ENCODE measurements at regions not wholly inside any gene's neighbourhood (a gene's known extent, or its start where the extent isn't known, plus 50 kb on each side); places are given as distances from the start of the nearest gene placed in this dataset.

DNA sequence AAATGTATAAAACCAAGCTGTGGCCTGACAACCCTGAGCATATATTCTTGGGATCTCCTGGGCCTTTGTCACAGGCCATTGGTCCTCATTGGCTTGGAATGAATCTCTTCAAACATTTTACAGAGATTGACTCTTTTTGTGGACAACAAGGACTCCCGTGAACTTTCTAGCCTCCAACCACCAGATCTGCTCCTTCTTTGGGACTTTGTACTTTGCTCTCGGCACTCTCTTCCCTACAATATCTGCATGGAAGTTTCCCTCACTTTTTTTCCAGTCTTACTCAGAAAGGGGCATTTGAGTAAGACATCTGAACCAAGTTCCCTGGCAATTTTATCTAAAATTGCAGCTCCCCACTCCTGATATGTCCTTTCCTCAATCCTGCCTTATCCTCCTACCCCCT, 158.8 kb downstream of the PHLDA1 start (continued):
- TF ChIP-seq, protein P1, sequence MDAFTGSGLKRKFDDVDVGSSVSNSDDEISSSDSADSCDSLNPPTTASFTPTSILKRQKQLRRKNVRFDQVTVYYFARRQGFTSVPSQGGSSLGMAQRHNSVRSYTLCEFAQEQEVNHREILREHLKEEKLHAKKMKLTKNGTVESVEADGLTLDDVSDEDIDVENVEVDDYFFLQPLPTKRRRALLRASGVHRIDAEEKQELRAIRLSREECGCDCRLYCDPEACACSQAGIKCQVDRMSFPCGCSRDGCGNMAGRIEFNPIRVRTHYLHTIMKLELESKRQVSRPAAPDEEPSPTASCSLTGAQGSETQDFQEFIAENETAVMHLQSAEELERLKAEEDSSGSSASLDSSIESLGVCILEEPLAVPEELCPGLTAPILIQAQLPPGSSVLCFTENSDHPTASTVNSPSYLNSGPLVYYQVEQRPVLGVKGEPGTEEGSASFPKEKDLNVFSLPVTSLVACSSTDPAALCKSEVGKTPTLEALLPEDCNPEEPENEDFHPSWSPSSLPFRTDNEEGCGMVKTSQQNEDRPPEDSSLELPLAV (CRISPR knock-in tag; conservative IDR thresholded peaks at IDR 0.05; ENCODE audit: low read depth), result no peak
- TF ChIP-seq, protein P2, sequence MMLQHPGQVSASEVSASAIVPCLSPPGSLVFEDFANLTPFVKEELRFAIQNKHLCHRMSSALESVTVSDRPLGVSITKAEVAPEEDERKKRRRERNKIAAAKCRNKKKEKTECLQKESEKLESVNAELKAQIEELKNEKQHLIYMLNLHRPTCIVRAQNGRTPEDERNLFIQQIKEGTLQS (CRISPR knock-in tag; IDR thresholded peaks at IDR 0.05), result no peak
- TF ChIP-seq HMGA1 (CRISPR knock-in tag; conservative IDR thresholded peaks at IDR 0.05) (no peak), ZBTB3 (CRISPR knock-in tag; IDR thresholded peaks at IDR 0.05; ENCODE audit: borderline replicate concordance, low read depth) (no peak), POGZ (CRISPR knock-in tag; IDR thresholded peaks at IDR 0.05) (peak; percentile 93), GLI4 (CRISPR knock-in tag; IDR thresholded peaks at IDR 0.05; ENCODE audit: borderline replicate concordance) (no peak), ZNF235 (CRISPR knock-in tag; IDR thresholded peaks at IDR 0.05; ENCODE audit: borderline replicate concordance) (no peak), SP140L (CRISPR knock-in tag; IDR thresholded peaks at IDR 0.05; ENCODE audit: borderline replicate concordance) (no peak), HNRNPH1 (optimal IDR thresholded peaks at IDR 0.05; ENCODE audit: low read depth, low read length) (no peak), PHF21A (CRISPR knock-in tag; IDR thresholded peaks at IDR 0.05) (no peak), MEIS2 (CRISPR knock-in tag; IDR thresholded peaks at IDR 0.05) (no peak), ETV5 (CRISPR knock-in tag; IDR thresholded peaks at IDR 0.05; ENCODE audit: borderline replicate concordance) (no peak), ZMYM2 (CRISPR knock-in tag; IDR thresholded peaks at IDR 0.05) (0 out of 2 replicates have a peak, but pooled peaks have one; percentile 58), ZNF10 (CRISPR knock-in tag; IDR thresholded peaks at IDR 0.05; ENCODE audit: borderline replicate concordance, low read depth) (no peak), TBL1XR1 (IDR thresholded peaks at IDR 0.05; ENCODE audit: borderline replicate concordance, low read length, partially characterized antibody) (no peak)
- TF ChIP-seq, protein P3, sequence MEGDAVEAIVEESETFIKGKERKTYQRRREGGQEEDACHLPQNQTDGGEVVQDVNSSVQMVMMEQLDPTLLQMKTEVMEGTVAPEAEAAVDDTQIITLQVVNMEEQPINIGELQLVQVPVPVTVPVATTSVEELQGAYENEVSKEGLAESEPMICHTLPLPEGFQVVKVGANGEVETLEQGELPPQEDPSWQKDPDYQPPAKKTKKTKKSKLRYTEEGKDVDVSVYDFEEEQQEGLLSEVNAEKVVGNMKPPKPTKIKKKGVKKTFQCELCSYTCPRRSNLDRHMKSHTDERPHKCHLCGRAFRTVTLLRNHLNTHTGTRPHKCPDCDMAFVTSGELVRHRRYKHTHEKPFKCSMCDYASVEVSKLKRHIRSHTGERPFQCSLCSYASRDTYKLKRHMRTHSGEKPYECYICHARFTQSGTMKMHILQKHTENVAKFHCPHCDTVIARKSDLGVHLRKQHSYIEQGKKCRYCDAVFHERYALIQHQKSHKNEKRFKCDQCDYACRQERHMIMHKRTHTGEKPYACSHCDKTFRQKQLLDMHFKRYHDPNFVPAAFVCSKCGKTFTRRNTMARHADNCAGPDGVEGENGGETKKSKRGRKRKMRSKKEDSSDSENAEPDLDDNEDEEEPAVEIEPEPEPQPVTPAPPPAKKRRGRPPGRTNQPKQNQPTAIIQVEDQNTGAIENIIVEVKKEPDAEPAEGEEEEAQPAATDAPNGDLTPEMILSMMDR (CRISPR knock-in tag; IDR thresholded peaks at IDR 0.05), result no peak
- TF ChIP-seq, protein P4, sequence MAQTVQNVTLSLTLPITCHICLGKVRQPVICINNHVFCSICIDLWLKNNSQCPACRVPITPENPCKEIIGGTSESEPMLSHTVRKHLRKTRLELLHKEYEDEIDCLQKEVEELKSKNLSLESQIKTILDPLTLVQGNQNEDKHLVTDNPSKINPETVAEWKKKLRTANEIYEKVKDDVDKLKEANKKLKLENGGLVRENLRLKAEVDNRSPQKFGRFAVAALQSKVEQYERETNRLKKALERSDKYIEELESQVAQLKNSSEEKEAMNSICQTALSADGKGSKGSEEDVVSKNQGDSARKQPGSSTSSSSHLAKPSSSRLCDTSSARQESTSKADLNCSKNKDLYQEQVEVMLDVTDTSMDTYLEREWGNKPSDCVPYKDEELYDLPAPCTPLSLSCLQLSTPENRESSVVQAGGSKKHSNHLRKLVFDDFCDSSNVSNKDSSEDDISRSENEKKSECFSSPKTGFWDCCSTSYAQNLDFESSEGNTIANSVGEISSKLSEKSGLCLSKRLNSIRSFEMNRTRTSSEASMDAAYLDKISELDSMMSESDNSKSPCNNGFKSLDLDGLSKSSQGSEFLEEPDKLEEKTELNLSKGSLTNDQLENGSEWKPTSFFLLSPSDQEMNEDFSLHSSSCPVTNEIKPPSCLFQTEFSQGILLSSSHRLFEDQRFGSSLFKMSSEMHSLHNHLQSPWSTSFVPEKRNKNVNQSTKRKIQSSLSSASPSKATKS (CRISPR knock-in tag; IDR thresholded peaks at IDR 0.05), result no peak
- TF ChIP-seq, protein P5, sequence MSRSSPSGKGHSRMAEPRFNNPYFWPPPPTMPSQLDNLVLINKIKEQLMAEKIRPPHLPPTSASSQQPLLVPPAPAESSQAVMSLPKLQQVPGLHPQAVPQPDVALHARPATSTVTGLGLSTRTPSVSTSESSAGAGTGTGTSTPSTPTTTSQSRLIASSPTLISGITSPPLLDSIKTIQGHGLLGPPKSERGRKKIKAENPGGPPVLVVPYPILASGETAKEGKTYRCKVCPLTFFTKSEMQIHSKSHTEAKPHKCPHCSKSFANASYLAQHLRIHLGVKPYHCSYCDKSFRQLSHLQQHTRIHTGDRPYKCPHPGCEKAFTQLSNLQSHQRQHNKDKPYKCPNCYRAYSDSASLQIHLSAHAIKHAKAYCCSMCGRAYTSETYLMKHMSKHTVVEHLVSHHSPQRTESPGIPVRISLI (CRISPR knock-in tag; IDR thresholded peaks at IDR 0.05; ENCODE audit: borderline replicate concordance), result peak; percentile 42; the same call in 1 of the 2 replicates
- TF ChIP-seq, protein P6, sequence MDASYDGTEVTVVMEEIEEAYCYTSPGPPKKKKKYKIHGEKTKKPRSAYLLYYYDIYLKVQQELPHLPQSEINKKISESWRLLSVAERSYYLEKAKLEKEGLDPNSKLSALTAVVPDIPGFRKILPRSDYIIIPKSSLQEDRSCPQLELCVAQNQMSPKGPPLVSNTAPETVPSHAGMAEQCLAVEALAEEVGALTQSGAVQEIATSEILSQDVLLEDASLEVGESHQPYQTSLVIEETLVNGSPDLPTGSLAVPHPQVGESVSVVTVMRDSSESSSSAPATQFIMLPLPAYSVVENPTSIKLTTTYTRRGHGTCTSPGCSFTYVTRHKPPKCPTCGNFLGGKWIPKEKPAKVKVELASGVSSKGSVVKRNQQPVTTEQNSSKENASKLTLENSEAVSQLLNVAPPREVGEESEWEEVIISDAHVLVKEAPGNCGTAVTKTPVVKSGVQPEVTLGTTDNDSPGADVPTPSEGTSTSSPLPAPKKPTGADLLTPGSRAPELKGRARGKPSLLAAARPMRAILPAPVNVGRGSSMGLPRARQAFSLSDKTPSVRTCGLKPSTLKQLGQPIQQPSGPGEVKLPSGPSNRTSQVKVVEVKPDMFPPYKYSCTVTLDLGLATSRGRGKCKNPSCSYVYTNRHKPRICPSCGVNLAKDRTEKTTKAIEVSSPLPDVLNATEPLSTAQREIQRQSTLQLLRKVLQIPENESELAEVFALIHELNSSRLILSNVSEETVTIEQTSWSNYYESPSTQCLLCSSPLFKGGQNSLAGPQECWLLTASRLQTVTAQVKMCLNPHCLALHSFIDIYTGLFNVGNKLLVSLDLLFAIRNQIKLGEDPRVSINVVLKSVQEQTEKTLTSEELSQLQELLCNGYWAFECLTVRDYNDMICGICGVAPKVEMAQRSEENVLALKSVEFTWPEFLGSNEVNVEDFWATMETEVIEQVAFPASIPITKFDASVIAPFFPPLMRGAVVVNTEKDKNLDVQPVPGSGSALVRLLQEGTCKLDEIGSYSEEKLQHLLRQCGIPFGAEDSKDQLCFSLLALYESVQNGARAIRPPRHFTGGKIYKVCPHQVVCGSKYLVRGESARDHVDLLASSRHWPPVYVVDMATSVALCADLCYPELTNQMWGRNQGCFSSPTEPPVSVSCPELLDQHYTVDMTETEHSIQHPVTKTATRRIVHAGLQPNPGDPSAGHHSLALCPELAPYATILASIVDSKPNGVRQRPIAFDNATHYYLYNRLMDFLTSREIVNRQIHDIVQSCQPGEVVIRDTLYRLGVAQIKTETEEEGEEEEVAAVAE (CRISPR knock-in tag; IDR thresholded peaks at IDR 0.05; ENCODE audit: borderline replicate concordance), result no peak
